MCF 10A (cell line): ENCODE measurements at regions not wholly inside any gene's neighbourhood (a gene's known extent, or its start where the extent isn't known, plus 50 kb on each side); places are given as distances from the start of the nearest gene placed in this dataset.

Source experiments
- BruUV-seq: library from RNA; stranded (reverse); fragments of 400-500 nt; replicated peaks from 2 replicates; lab custom pipeline; 2021; lab: Mats Ljungman, UMichigan
- CTCF ChIA-PET: fragments of 300-600 bp; sonication (Branson Sonifier 250); formaldehyde crosslinking; extraction: SDS; loops from one replicate; lab custom pipeline; 2021; ENCODE audit warnings: antibody characterized with exemption, inconsistent platforms; lab: Yijun Ruan, JAX
- POLR2A ChIA-PET: fragments of 300-600, 350-650 bp; sonication (Branson Sonifier 250); formaldehyde crosslinking; extraction: SDS; loops from one replicate; lab custom pipeline; 2020; ENCODE audit warnings: antibody characterized with exemption, inconsistent platforms; lab: Yijun Ruan, JAX
- DNase-seq: peaks from one replicate; pipeline ENCODE4 v3.0.0-alpha.2; 2018; ENCODE audit not compliant: unreplicated experiment
- H3K27ac Mint-ChIP-seq: one replicate; pipeline ENCODE4 v1.8.0; 2022; ENCODE audit warnings: mild to moderate bottlenecking, low read depth, mixed read lengths; ENCODE audit not compliant: unreplicated experiment
- H3K27me3 Mint-ChIP-seq: one replicate; pipeline ENCODE4 v1.8.0; 2022; ENCODE audit warnings: mixed read lengths; ENCODE audit not compliant: insufficient read depth, unreplicated experiment
- H3K36me3 Mint-ChIP-seq: one replicate; pipeline ENCODE4 v1.8.0; 2022; ENCODE audit warnings: mild to moderate bottlenecking, moderate library complexity, mixed read lengths; ENCODE audit not compliant: insufficient read depth, unreplicated experiment
- H3K4me1 Mint-ChIP-seq: one replicate; pipeline ENCODE4 v1.8.0; 2022; ENCODE audit warnings: mixed read lengths; ENCODE audit not compliant: insufficient read depth, unreplicated experiment
- H3K4me3 Mint-ChIP-seq: one replicate; pipeline ENCODE4 v1.8.0; 2022; ENCODE audit warnings: mild to moderate bottlenecking, moderate library complexity, mixed read lengths; ENCODE audit not compliant: unreplicated experiment
- H3K9me3 Mint-ChIP-seq: one replicate; pipeline ENCODE4 v1.8.0; 2022; ENCODE audit warnings: mixed read lengths; ENCODE audit not compliant: unreplicated experiment
- intact Hi-C: fragments of 100-400 bp; cut with micrococcal nuclease; formaldehyde crosslinking; loops from 2 replicates; pipeline ENCODE4 v1.14.1; 2022
- TF ChIP-seq, protein P1 (sequence below): fragments of 200-600 bp; IDR thresholded peaks from one replicate; pipeline ENCODE4 v1.8.0; 2022; ENCODE audit warnings: antibody characterized with exemption, mild to moderate bottlenecking; ENCODE audit not compliant: unreplicated experiment

DNA sequence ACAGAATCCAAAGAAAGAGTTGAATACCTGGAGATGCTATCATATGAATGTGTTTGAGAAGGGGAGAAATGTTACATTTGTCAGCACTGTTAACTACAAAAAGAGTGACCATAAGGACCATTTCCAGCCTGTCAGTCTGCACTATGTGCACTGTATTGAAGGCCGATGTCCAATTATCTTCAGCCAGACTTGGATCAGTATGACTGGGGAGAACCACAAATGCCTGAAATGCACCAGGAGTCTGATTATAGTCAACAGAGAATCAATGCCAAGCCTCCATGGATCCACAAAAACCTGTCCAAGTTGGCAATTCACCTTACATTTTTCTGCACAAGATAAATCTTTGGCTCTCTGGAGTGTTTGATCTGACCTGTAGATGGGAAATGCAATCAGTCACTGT, 697.5 kb upstream of the SGCG start:
- H3K27me3 Mint-ChIP-seq: no peaks in the 10 kb centered on the region
- peaks cover 21% of the 10 kb centered on the region for H3K4me1 Mint-ChIP-seq
- TF ChIP-seq, protein P1, sequence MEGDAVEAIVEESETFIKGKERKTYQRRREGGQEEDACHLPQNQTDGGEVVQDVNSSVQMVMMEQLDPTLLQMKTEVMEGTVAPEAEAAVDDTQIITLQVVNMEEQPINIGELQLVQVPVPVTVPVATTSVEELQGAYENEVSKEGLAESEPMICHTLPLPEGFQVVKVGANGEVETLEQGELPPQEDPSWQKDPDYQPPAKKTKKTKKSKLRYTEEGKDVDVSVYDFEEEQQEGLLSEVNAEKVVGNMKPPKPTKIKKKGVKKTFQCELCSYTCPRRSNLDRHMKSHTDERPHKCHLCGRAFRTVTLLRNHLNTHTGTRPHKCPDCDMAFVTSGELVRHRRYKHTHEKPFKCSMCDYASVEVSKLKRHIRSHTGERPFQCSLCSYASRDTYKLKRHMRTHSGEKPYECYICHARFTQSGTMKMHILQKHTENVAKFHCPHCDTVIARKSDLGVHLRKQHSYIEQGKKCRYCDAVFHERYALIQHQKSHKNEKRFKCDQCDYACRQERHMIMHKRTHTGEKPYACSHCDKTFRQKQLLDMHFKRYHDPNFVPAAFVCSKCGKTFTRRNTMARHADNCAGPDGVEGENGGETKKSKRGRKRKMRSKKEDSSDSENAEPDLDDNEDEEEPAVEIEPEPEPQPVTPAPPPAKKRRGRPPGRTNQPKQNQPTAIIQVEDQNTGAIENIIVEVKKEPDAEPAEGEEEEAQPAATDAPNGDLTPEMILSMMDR: no peak
- no peaks in the 10 kb centered on the region for H3K9me3 Mint-ChIP-seq
- BruUV-seq: no TSS peak
- peaks cover 6% of the 10 kb centered on the region for H3K36me3 Mint-ChIP-seq
- ChIA-PET POLR2A (no interaction called here), CTCF (no interaction called here)
- DNase-seq: no peak
- H3K27ac Mint-ChIP-seq: no peak overlapping the region
- no peak overlapping the region for H3K4me3 Mint-ChIP-seq
- intact Hi-C loops: no loop called here

DNA sequence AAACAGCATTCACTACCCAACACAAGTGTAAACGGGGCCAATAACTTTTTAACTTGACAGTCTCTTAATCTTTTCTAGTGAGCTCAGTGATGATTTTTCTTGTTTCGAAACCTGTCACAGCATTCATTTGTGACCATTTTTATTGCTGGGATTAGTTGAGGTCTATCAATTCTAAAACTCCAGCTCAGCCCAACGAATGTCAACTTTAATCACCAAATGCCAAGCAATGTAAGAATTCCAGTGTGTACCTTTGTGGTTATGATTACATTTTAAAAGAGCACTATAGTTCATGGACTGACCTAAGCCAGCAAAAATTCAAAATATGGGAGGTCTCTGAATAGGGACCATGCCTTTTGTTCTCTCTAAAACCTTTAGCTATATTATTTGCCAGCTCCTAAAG, 694.3 kb upstream of the SGCG start:
- intact Hi-C loops: no loop called here
- POLR2A ChIA-PET: interaction anchor here (0.5 kb wide), 1 partner anchor 29 kb away, joined by 4 read pairs; no protein-coding TSS in a partner anchor

DNA sequence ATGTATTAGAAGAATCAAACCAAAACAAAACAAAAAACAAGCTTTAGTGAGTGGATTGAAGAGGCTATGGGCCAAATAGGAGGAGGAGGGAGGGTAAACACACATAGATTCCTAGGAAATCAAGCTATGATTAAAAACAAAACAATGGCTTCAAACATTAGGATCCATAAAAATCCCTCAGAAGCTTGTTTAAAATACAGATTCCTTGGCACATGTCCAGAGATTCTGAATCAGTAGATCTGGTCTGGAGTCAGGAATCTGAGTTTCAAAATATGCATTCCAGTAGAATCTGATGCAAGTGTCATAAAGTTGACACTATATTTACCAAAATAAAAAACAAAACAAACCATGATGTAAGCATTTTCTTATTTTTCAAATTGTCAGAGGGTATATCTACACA, 692.8 kb upstream of the SGCG start:
- no TSS peak for BruUV-seq
- intact Hi-C loops: no loop called here
- Mint-ChIP-seq H3K27ac (peak overlapping the region; percentile 91), H3K4me1 (peaks cover 22% of the 10 kb centered on the region), H3K27me3 (no peaks in the 10 kb centered on the region), H3K36me3 (peaks cover 6% of the 10 kb centered on the region), H3K9me3 (peaks cover 7% of the 10 kb centered on the region), H3K4me3 (peak overlapping the region; percentile 33)
- TF ChIP-seq, protein P1: no peak
- ChIA-PET POLR2A (no interaction called here), CTCF (no interaction called here)
- DNase-seq: no peak

More for the DNA sequence above, 694.3 kb upstream of the SGCG start:
- TF ChIP-seq, protein P1: no peak
- Mint-ChIP-seq H3K4me1 (peaks cover 22% of the 10 kb centered on the region), H3K27ac (no peak overlapping the region), H3K9me3 (peaks cover 2% of the 10 kb centered on the region), H3K27me3 (no peaks in the 10 kb centered on the region), H3K36me3 (peaks cover 6% of the 10 kb centered on the region), H3K4me3 (no peak overlapping the region)
- CTCF ChIA-PET: interaction anchor here (0.6 to 1.9 kb wide), 3 partner anchors 31 to 849 kb away, joined by 3 to 5 read pairs (median 4); no protein-coding TSS in a partner anchor
- BruUV-seq: no TSS peak
- no peak for DNase-seq

DNA sequence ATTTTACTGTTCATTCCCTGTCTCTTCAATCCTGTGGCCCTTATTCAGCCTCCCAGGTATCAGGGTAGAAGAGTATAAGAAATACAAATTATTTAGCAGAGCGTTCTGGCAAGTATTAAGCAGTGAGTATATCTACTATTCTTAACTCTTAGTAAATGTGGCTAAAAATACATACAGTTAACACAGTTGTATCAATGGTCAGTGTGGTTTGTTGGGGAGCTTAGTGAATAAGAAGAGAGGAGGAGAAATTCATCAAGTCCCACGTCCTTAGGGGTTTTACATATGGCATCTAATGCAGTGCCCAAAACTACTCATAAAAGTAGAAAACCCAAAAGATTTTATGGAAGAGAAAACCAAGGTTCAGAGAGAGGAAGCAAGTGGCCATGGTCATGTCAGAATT, 691.0 kb upstream of the SGCG start:
- intact Hi-C loops: no loop called here
- Mint-ChIP-seq H3K27me3 (no peaks in the 10 kb centered on the region), H3K9me3 (peaks cover 7% of the 10 kb centered on the region), H3K4me3 (no peak overlapping the region), H3K27ac (no peak overlapping the region), H3K36me3 (no peaks in the 10 kb centered on the region), H3K4me1 (peaks cover 22% of the 10 kb centered on the region)
- TF ChIP-seq, protein P1: no peak
- ChIA-PET CTCF (interaction anchor here (0.6 kb wide), 1 partner anchor 304 kb away, joined by 3 read pairs; no protein-coding TSS in a partner anchor), POLR2A (interaction anchor here (0.8 kb wide), 1 partner anchor 15 kb away, joined by 3 read pairs; no protein-coding TSS in a partner anchor)
- DNase-seq: no peak
- no TSS peak for BruUV-seq
